Lower leg skin (tissue), 3 donors: ENCODE measurements at regions not wholly inside any gene's neighbourhood (a gene's known extent, or its start where the extent isn't known, plus 50 kb on each side); places are given as distances from the start of the nearest gene placed in this dataset.

Source experiments
- POLR2A ChIP-seq, 2 donors: fragments of 450-650 bp; IDR thresholded peaks; one replicate each; pipeline ENCODE4 v1.6.1; 2016 to 2017; ENCODE audit warnings: antibody characterized with exemption in 2 of 2, mild to moderate bottlenecking in 1 of 2, moderate library complexity in 1 of 2
- TF ChIP-seq, protein P1 (sequence below), 3 donors: fragments of 450-650 bp; IDR thresholded peaks; one replicate each; pipeline ENCODE4 v1.5.1; 2016; ENCODE audit warnings: antibody characterized with exemption in 3 of 3, mild to moderate bottlenecking in 3 of 3, moderate library complexity in 2 of 3

DNA sequence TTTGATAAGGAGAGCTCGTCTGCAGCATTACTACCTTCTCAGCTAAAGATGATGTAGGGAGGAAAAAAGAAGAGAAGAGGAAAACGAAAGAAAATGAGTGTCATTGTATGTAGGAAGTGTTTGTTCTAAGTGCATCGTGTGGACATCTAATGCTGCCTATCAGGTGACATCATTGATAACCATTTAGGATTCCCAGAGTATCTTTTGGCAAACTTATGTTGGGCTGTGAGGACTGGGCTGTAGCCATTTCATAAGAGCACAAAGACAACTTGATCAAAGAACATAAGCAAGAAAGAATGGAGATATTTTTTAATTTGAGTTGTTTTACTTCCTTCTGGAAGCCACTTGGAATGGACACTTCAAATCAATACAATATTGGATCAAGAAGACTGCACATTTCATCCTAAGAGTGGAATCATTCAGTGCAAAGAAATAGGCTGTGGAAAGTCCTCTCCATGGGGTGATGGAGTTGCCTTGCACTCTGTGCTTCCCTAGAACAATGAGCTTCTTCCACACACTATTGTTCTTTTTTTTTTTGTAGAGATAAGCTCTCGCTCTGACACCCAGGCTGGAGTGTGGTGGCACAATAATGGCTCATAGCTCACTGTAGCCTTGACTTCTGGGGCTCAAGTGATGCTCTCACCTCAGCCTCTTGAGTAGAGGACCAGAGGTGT lies 52.4 kb upstream of the UBL3 start:
- TF ChIP-seq POLR2A (IDR thresholded peaks at IDR 0.05) = no peak
- TF ChIP-seq, protein P1, sequence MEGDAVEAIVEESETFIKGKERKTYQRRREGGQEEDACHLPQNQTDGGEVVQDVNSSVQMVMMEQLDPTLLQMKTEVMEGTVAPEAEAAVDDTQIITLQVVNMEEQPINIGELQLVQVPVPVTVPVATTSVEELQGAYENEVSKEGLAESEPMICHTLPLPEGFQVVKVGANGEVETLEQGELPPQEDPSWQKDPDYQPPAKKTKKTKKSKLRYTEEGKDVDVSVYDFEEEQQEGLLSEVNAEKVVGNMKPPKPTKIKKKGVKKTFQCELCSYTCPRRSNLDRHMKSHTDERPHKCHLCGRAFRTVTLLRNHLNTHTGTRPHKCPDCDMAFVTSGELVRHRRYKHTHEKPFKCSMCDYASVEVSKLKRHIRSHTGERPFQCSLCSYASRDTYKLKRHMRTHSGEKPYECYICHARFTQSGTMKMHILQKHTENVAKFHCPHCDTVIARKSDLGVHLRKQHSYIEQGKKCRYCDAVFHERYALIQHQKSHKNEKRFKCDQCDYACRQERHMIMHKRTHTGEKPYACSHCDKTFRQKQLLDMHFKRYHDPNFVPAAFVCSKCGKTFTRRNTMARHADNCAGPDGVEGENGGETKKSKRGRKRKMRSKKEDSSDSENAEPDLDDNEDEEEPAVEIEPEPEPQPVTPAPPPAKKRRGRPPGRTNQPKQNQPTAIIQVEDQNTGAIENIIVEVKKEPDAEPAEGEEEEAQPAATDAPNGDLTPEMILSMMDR (IDR thresholded peaks at IDR 0.05) = no peak
